ENCODE measurements at regions not wholly inside any gene's neighbourhood (a gene's known extent, or its start where the extent isn't known, plus 50 kb on each side); places are given as distances from the start of the nearest gene placed in this dataset.

GRCh38 chr6:67615796-67616195 lies 1019.3 kb upstream of the ADGRB3 start:
- Histone ChIP-seq H3K79me2 (ENCODE audit: low read length) (no peaks in the 10 kb centered on the region), H2AFZ (ENCODE audit: low read depth, low read length) (no peak overlapping the region), H3K4me2 (ENCODE audit: low read length) (no peak overlapping the region), H3K9me3 (ENCODE audit: insufficient read depth, low read length) (no peaks in the 10 kb centered on the region), H3K27me3 (ENCODE audit: low read depth, low read length) (no peaks in the 10 kb centered on the region), H3K9ac (ENCODE audit: low read length) (no peak overlapping the region), H3K27ac (ENCODE audit: low read length) (no peak overlapping the region), H4K20me1 (ENCODE audit: insufficient read depth, low read length) (no peaks in the 10 kb centered on the region), H3K36me3 (replicated peaks; ENCODE audit: low read depth, low read length) (peaks cover 3% of the 10 kb centered on the region), H3K4me3 (ENCODE audit: low read length) (no peak overlapping the region), H3K4me1 (ENCODE audit: low read length) (no peaks in the 10 kb centered on the region)
- TF ChIP-seq CTCF (IDR thresholded peaks at IDR 0.05; ENCODE audit: low read depth, low read length) = no peak
- no peak for TF ChIP-seq EZH2phosphoT487 (IDR thresholded peaks at IDR 0.05; ENCODE audit: low read depth)

- H3K9me3 ChIP-seq (ENCODE audit: insufficient read depth, low read length) = 0 out of 2 replicates have a peak, but pooled peaks cover 5% of the 10 kb centered on the region
- no peaks in the 10 kb centered on the region for H3K4me1 ChIP-seq (ENCODE audit: low read length)
- H3K27me3 ChIP-seq (ENCODE audit: low read depth, low read length) = no peaks in the 10 kb centered on the region
- H3K79me2 ChIP-seq (ENCODE audit: low read length) = no peaks in the 10 kb centered on the region
- H3K9ac ChIP-seq (ENCODE audit: low read length) = no peak overlapping the region
- no peak overlapping the region for H3K27ac ChIP-seq (ENCODE audit: low read length)
- H3K36me3 ChIP-seq (replicated peaks; ENCODE audit: low read depth, low read length) = no peaks in the 10 kb centered on the region
- H4K20me1 ChIP-seq (ENCODE audit: insufficient read depth, low read length) = no peaks in the 10 kb centered on the region
- TF ChIP-seq EZH2phosphoT487 (IDR thresholded peaks at IDR 0.05; ENCODE audit: low read depth) (no peak), CTCF (IDR thresholded peaks at IDR 0.05; ENCODE audit: low read depth, low read length) (no peak)
- H3K4me2 ChIP-seq (ENCODE audit: low read length) = no peak overlapping the region
- no peak overlapping the region for H3K4me3 ChIP-seq (ENCODE audit: low read length)
- no peak overlapping the region for H2AFZ ChIP-seq (ENCODE audit: low read depth, low read length)
Observed at GRCh38 chr6:67608099-67608749, 1026.9 kb upstream of the ADGRB3 start.

- no peak for TF ChIP-seq EZH2phosphoT487 (IDR thresholded peaks at IDR 0.05; ENCODE audit: low read depth)
- TF ChIP-seq CTCF (IDR thresholded peaks at IDR 0.05; ENCODE audit: low read depth, low read length) = no peak
- H3K4me2 ChIP-seq (ENCODE audit: low read length) = no peak overlapping the region
- H3K9me3 ChIP-seq (ENCODE audit: insufficient read depth, low read length) = 0 out of 2 replicates have a peak, but pooled peaks cover 9% of the 10 kb centered on the region
- no peaks in the 10 kb centered on the region for H3K27me3 ChIP-seq (ENCODE audit: low read depth, low read length)
- no peak overlapping the region for H3K27ac ChIP-seq (ENCODE audit: low read length)
- H3K79me2 ChIP-seq (ENCODE audit: low read length) = no peaks in the 10 kb centered on the region
- no peaks in the 10 kb centered on the region for H3K36me3 ChIP-seq (replicated peaks; ENCODE audit: low read depth, low read length)
- H4K20me1 ChIP-seq (ENCODE audit: insufficient read depth, low read length) = no peaks in the 10 kb centered on the region
- no peak overlapping the region for H2AFZ ChIP-seq (ENCODE audit: low read depth, low read length)
- H3K4me1 ChIP-seq (ENCODE audit: low read length) = no peaks in the 10 kb centered on the region
- no peak overlapping the region for H3K4me3 ChIP-seq (ENCODE audit: low read length)
- no peak overlapping the region for H3K9ac ChIP-seq (ENCODE audit: low read length)
Observed at GRCh38 chr6:67606906-67607828, 1027.9 kb upstream of the ADGRB3 start.

- Histone ChIP-seq H4K20me1 (ENCODE audit: insufficient read depth, low read length) (no peaks in the 10 kb centered on the region), H3K27ac (ENCODE audit: low read length) (no peak overlapping the region), H3K4me3 (ENCODE audit: low read length) (no peak overlapping the region), H3K27me3 (ENCODE audit: low read depth, low read length) (no peaks in the 10 kb centered on the region), H3K9ac (ENCODE audit: low read length) (no peak overlapping the region), H3K79me2 (ENCODE audit: low read length) (no peaks in the 10 kb centered on the region), H3K4me2 (ENCODE audit: low read length) (no peak overlapping the region), H3K4me1 (ENCODE audit: low read length) (no peaks in the 10 kb centered on the region), H2AFZ (ENCODE audit: low read depth, low read length) (no peak overlapping the region), H3K9me3 (ENCODE audit: insufficient read depth, low read length) (no peaks in the 10 kb centered on the region), H3K36me3 (replicated peaks; ENCODE audit: low read depth, low read length) (no peaks in the 10 kb centered on the region)
- TF ChIP-seq CTCF (IDR thresholded peaks at IDR 0.05; ENCODE audit: low read depth, low read length) (no peak), EZH2phosphoT487 (IDR thresholded peaks at IDR 0.05; ENCODE audit: low read depth) (no peak)
Observed at GRCh38 chr6:67594366-67594765, 1040.7 kb upstream of the ADGRB3 start.
